ENCODE measurements at regions not wholly inside any gene's neighbourhood (a gene's known extent, or its start where the extent isn't known, plus 50 kb on each side); places are given as distances from the start of the nearest gene placed in this dataset.

DNA sequence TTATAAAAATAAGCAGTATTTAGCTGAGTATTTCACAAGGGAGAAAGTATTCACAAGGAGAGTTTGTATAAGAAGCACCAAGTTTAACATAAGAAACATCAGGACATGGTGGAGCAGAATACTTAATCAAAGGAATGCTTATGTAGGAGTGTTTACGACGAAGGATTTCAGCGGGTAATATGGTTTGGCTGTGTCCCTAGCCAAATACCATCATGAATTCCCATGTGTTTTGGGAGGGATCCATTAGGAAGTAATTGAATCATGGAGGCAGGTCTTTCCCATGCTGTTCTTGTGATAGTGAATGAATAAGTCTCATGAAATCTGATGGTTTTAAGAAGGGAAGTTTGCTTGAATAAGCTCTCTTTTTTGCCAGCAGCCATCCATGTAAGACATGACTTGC, 1099.1 kb upstream of the ADGRB3 start:
- TF ChIP-seq EZH2 (IDR thresholded peaks at IDR 0.05; ENCODE audit: borderline replicate concordance, low read depth, low read length, severe bottlenecking) (no peak), JUN (IDR thresholded peaks at IDR 0.05; ENCODE audit: borderline replicate concordance, insufficient read depth, insufficient read length, low read depth) (no peak), POLR2A (IDR thresholded peaks at IDR 0.05; ENCODE audit: low read depth, low read length) (no peak), MYC (IDR thresholded peaks at IDR 0.05; ENCODE audit: low read depth, low read length) (no peak)
- TF ChIP-seq, protein P1, sequence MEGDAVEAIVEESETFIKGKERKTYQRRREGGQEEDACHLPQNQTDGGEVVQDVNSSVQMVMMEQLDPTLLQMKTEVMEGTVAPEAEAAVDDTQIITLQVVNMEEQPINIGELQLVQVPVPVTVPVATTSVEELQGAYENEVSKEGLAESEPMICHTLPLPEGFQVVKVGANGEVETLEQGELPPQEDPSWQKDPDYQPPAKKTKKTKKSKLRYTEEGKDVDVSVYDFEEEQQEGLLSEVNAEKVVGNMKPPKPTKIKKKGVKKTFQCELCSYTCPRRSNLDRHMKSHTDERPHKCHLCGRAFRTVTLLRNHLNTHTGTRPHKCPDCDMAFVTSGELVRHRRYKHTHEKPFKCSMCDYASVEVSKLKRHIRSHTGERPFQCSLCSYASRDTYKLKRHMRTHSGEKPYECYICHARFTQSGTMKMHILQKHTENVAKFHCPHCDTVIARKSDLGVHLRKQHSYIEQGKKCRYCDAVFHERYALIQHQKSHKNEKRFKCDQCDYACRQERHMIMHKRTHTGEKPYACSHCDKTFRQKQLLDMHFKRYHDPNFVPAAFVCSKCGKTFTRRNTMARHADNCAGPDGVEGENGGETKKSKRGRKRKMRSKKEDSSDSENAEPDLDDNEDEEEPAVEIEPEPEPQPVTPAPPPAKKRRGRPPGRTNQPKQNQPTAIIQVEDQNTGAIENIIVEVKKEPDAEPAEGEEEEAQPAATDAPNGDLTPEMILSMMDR (IDR thresholded peaks at IDR 0.05; ENCODE audit: extremely low read depth in 1 of 2, insufficient read depth in 1 of 2, low read depth in 1 of 2, low read length in 2 of 2) = no peak
- TF ChIP-seq, protein P2, sequence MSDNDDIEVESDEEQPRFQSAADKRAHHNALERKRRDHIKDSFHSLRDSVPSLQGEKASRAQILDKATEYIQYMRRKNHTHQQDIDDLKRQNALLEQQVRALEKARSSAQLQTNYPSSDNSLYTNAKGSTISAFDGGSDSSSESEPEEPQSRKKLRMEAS (IDR thresholded peaks at IDR 0.05; ENCODE audit: insufficient read depth, insufficient read length) = no peak

All from endothelial cell of umbilical vein (primary cell).